Adrenal gland (tissue), 5 donors: ENCODE measurements at regions not wholly inside any gene's neighbourhood (a gene's known extent, or its start where the extent isn't known, plus 50 kb on each side); places are given as distances from the start of the nearest gene placed in this dataset.

Experiments used
- POLR2A ChIP-seq, 2 donors: fragments of 450-650 bp; IDR thresholded peaks; one replicate each; pipeline ENCODE4 v1.6.1; 2017; ENCODE audit warnings: antibody characterized with exemption in 2 of 2, mild to moderate bottlenecking in 2 of 2, moderate library complexity in 1 of 2
- TF ChIP-seq, protein P1 (sequence below), 6 experiments: fragments of 450-650 bp in 4 of 6; fragments of 200-600 bp in 2 of 6; sonication (generic) in 1 of 6; IDR thresholded peaks; 1 replicate in 5 of 6; 2 replicates in 1 of 6; pipeline versions ENCODE4 v1.5.1 to v1.8.0; 2016 to 2021; ENCODE audit warnings: antibody characterized with exemption in 6 of 6, mild to moderate bottlenecking in 2 of 6, moderate library complexity in 1 of 6
- donor health status: DM: no; HTN: no; CAD: no.

DNA sequence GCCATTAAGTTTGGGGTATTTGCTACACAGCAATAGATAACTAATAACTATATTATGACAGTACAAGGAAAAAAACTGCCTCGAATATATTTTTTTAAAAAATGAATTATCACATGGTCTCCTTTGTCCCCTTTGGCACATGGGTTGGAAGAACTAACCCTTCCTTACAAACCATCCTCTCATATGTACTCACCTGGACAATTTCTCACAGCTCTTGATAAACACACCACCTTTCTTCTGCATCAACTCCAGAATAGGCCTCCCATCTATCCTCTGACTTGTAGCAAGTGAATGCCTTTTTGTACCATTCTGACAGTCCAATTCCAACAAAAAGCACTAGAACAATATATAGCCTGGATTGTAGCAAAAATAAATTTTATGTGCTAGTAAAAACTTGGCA lies 78.7 kb upstream of the LARP1 start:
- no peak for TF ChIP-seq POLR2A (IDR thresholded peaks at IDR 0.05)
- TF ChIP-seq, protein P1, sequence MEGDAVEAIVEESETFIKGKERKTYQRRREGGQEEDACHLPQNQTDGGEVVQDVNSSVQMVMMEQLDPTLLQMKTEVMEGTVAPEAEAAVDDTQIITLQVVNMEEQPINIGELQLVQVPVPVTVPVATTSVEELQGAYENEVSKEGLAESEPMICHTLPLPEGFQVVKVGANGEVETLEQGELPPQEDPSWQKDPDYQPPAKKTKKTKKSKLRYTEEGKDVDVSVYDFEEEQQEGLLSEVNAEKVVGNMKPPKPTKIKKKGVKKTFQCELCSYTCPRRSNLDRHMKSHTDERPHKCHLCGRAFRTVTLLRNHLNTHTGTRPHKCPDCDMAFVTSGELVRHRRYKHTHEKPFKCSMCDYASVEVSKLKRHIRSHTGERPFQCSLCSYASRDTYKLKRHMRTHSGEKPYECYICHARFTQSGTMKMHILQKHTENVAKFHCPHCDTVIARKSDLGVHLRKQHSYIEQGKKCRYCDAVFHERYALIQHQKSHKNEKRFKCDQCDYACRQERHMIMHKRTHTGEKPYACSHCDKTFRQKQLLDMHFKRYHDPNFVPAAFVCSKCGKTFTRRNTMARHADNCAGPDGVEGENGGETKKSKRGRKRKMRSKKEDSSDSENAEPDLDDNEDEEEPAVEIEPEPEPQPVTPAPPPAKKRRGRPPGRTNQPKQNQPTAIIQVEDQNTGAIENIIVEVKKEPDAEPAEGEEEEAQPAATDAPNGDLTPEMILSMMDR (IDR thresholded peaks at IDR 0.05), result no peak
